Endothelial cell of umbilical vein (primary cell): ENCODE measurements at regions not wholly inside any gene's neighbourhood (a gene's known extent, or its start where the extent isn't known, plus 50 kb on each side); places are given as distances from the start of the nearest gene placed in this dataset.

Source experiments
- BruUV-seq: library from RNA; stranded (reverse); fragments of 400-500 nt; replicated peaks from 2 replicates; lab custom pipeline; 2021; lab: Mats Ljungman, UMichigan
- CTCF ChIA-PET: fragments of 300-600, 350-600 bp; sonication (Branson Sonifier 250); formaldehyde crosslinking; loops from one replicate; lab custom pipeline; 2021; ENCODE audit warnings: antibody characterized with exemption, inconsistent platforms; lab: Charles Lee
- POLR2A ChIA-PET: fragments of 300-600, 350-600 bp; sonication (Branson Sonifier 250); formaldehyde crosslinking; loops from one replicate; lab custom pipeline; 2021; ENCODE audit warnings: antibody characterized with exemption, inconsistent platforms; lab: Charles Lee
- DNase-seq: peaks from one replicate; pipeline ENCODE4 v3.0.0-alpha.2; 2011; ENCODE audit warnings: low read depth, low spot score
- FAIRE-seq: peaks from 2 replicates; lab custom pipeline; 2011; peaks lifted over from hg19 to GRCh38; lab: Jason Lieb, UNC
- H2AFZ ChIP-seq: 2 replicates; pipeline ENCODE4 v1.6.0; 2012; ENCODE audit warnings: low read depth, low read length, control low read depth, inconsistent platforms
- H3K27ac ChIP-seq: 2 replicates; pipeline ENCODE4 v1.5.1; 2011; ENCODE audit warnings: low read depth, mild to moderate bottlenecking, control low read depth, low read length, moderate library complexity; ENCODE audit not compliant: insufficient read depth
- H3K27me3 ChIP-seq, 2 experiments: 2 replicates each; pipeline versions ENCODE4 v1.6.0 to v1.6.1; 2011; ENCODE audit warnings: low read length in 2 of 2, mixed read lengths in 1 of 2; ENCODE audit not compliant: control insufficient read depth in 2 of 2, insufficient read depth in 2 of 2
- H3K36me3 ChIP-seq, 2 experiments: 2 replicates in 1 of 2; 3 replicates in 1 of 2; pipeline ENCODE4 v1.5.1; 2011; ENCODE audit warnings: low read length in 2 of 2, mild to moderate bottlenecking in 1 of 2, moderate library complexity in 1 of 2; ENCODE audit not compliant: control insufficient read depth in 2 of 2, insufficient read depth in 2 of 2; ENCODE audit errors: extremely low read depth in 1 of 2
- H3K4me1 ChIP-seq: 3 replicates; pipeline ENCODE4 v1.5.1; 2011; ENCODE audit warnings: mild to moderate bottlenecking, low read length; ENCODE audit not compliant: control insufficient read depth, insufficient read depth; ENCODE audit errors: extremely low read depth
- H3K4me2 ChIP-seq: 2 replicates; pipeline ENCODE4 v1.6.1; 2011; ENCODE audit warnings: low read length, control low read depth, mixed read lengths; ENCODE audit not compliant: insufficient read depth
- H3K4me3 ChIP-seq, 3 experiments: fragments of 200-600 bp in 1 of 3; sonication (generic), shearing (Covaris generic) in 1 of 3; replicated peaks in 1 of 3; 2 replicates each; pipeline ENCODE4 v1.5.1; 2011 to 2016; ENCODE audit warnings: control low read depth in 3 of 3, low read length in 3 of 3, mild to moderate bottlenecking in 2 of 3, inconsistent platforms in 1 of 3, low read depth in 1 of 3, moderate library complexity in 1 of 3; ENCODE audit not compliant: insufficient read depth in 1 of 3
- H3K79me2 ChIP-seq: 2 replicates; pipeline ENCODE4 v1.6.0; 2012; ENCODE audit warnings: low read length, inconsistent platforms; ENCODE audit not compliant: control insufficient read depth, insufficient read depth
- H3K9ac ChIP-seq: replicated peaks from 2 replicates; pipeline ENCODE3; 2011; ENCODE audit warnings: low read length, control low read depth; ENCODE audit not compliant: insufficient read depth; ENCODE audit errors: extremely low read depth
- H3K9me1 ChIP-seq: replicated peaks from 3 replicates; pipeline ENCODE4 v1.6.0; 2011; ENCODE audit warnings: mild to moderate bottlenecking, low read length; ENCODE audit not compliant: control insufficient read depth, insufficient read depth; ENCODE audit errors: extremely low read depth
- H3K9me3 ChIP-seq: replicated peaks from 2 replicates; pipeline ENCODE4 v1.5.1; 2012; ENCODE audit warnings: low read length, inconsistent platforms; ENCODE audit not compliant: control insufficient read depth, insufficient read depth
- H4K20me1 ChIP-seq: replicated peaks from 2 replicates; pipeline ENCODE3; 2011; ENCODE audit warnings: mild to moderate bottlenecking, low read length; ENCODE audit not compliant: control insufficient read depth, insufficient read depth; ENCODE audit errors: extremely low read depth
- FOS ChIP-seq: IDR thresholded peaks from 2 replicates; pipeline ENCODE4 v1.6.1; 2011; ENCODE audit warnings: mild to moderate bottlenecking, low read length, moderate library complexity, borderline replicate concordance; ENCODE audit not compliant: insufficient read depth
- GATA2 ChIP-seq: IDR thresholded peaks from 2 replicates; pipeline ENCODE4 v1.7.0; 2011; ENCODE audit warnings: low read depth, mild to moderate bottlenecking, moderate library complexity, mixed read lengths, low read length; ENCODE audit not compliant: insufficient read length, insufficient read depth
- MAX ChIP-seq: IDR thresholded peaks from 2 replicates; pipeline ENCODE4 v1.6.1; 2011; ENCODE audit not compliant: insufficient read depth, insufficient read length
- POLR2A ChIP-seq: IDR thresholded peaks from 2 replicates; pipeline ENCODE4 v1.6.1; 2012; ENCODE audit warnings: low read depth, mild to moderate bottlenecking, control low read depth, low read length
- POLR2AphosphoS5 ChIP-seq: IDR thresholded peaks from 2 replicates; pipeline ENCODE4 v1.6.1; 2012; ENCODE audit warnings: low read depth, mild to moderate bottlenecking, control low read depth, low read length, moderate library complexity; ENCODE audit not compliant: insufficient read depth
- dilution Hi-C: fragments of 300-500 bp; cut with MboI; formaldehyde crosslinking; loops from one replicate; pipeline ENCODE4 v1.15.0; 2019; ENCODE audit warnings: low sequenced_read_pairs; ENCODE audit not compliant: extremely low pct_ligation_motif_present
- intact Hi-C: fragments of 100-400 bp; cut with micrococcal nuclease; formaldehyde crosslinking; loops from one replicate; pipeline ENCODE4 v1.10.0; 2022

GRCh38 chr5:97538912-97539311, 355.9 kb upstream of the RIOK2 start:
- no peaks in the 10 kb centered on the region for H4K20me1 ChIP-seq
- TF ChIP-seq MAX = no peak
- peak; percentile 8 for TF ChIP-seq FOS
- H3K9me1 ChIP-seq = no peaks in the 10 kb centered on the region
- DNase-seq = peak; percentile 25
- no peaks in the 10 kb centered on the region for H3K79me2 ChIP-seq
- peak; percentile 82 for FAIRE-seq
- peak overlapping the region; percentile 32 for H2AFZ ChIP-seq
- no peaks in the 10 kb centered on the region for H3K36me3 ChIP-seq
- no peak overlapping the region for H3K4me2 ChIP-seq
- intact Hi-C loops (loop anchor here (10.0 kb wide), 1 partner anchor 636 kb away; no protein-coding TSS in a partner anchor), dilution Hi-C loops (no loop called here)
- no peaks in the 10 kb centered on the region for H3K4me1 ChIP-seq
- H3K4me3 ChIP-seq = no peak overlapping the region
- CTCF ChIA-PET = no interaction called here
- no peak overlapping the region for H3K27ac ChIP-seq
- no TSS peak for BruUV-seq
- H3K9me3 ChIP-seq = no peaks in the 10 kb centered on the region
- H3K9ac ChIP-seq = no peak overlapping the region
- POLR2A ChIA-PET = no interaction called here
- no peaks in the 10 kb centered on the region for H3K27me3 ChIP-seq

- no peak for TF ChIP-seq GATA2
- TF ChIP-seq POLR2A = no peak
- TF ChIP-seq FOS = no peak
- TF ChIP-seq POLR2AphosphoS5 = no peak
- FAIRE-seq (no peak), DNase-seq (no peak)
- H3K79me2 ChIP-seq = no peaks in the 10 kb centered on the region
- POLR2A ChIA-PET = no interaction called here
- H3K4me2 ChIP-seq = no peak overlapping the region
- H4K20me1 ChIP-seq = no peaks in the 10 kb centered on the region
- intact Hi-C loops = loop anchor here (5.0 kb wide), 1 partner anchor 295 kb away; no protein-coding TSS in a partner anchor
- H3K27ac ChIP-seq = no peak overlapping the region
- no peak overlapping the region for H2AFZ ChIP-seq
- H3K9me3 ChIP-seq = no peaks in the 10 kb centered on the region
- CTCF ChIA-PET = interaction anchor here (2.2 kb wide), 1 partner anchor 9 kb away, joined by 10 read pairs; no protein-coding TSS in a partner anchor
- H3K4me1 ChIP-seq = peaks cover 8% of the 10 kb centered on the region
- no TSS peak for BruUV-seq
- no peaks in the 10 kb centered on the region for H3K36me3 ChIP-seq
- dilution Hi-C loops = no loop called here
- no peak overlapping the region for H3K4me3 ChIP-seq
- H3K9me1 ChIP-seq = no peaks in the 10 kb centered on the region
- H3K27me3 ChIP-seq = no peaks in the 10 kb centered on the region
- no peak overlapping the region for H3K9ac ChIP-seq
Measured at GRCh38 chr5:97541864-97542263, 358.8 kb upstream of the RIOK2 start.
